ENCODE measurements at regions not wholly inside any gene's neighbourhood (a gene's known extent, or its start where the extent isn't known, plus 50 kb on each side); places are given as distances from the start of the nearest gene placed in this dataset.

- CTCF ChIA-PET: no interaction called here
- Histone ChIP-seq H3K4me3 (no peak overlapping the region), H2AFZ (ENCODE audit: control insufficient read depth, low read depth, low read length) (no peak overlapping the region), H3K27me3 (replicated peaks in 1 of 2; ENCODE audit: control insufficient read depth in 2 of 2, insufficient read depth in 2 of 2, low read length in 1 of 2) (no peaks in the 10 kb centered on the region), H3K9me3 (replicated peaks; ENCODE audit: control insufficient read depth, insufficient read depth, low read length) (no peaks in the 10 kb centered on the region), H3K9ac (ENCODE audit: control insufficient read depth, insufficient read depth, low read length) (no peak overlapping the region), H3K27ac (ENCODE audit: control insufficient read depth, insufficient read depth) (no peak overlapping the region), H3K79me2 (ENCODE audit: control insufficient read depth, insufficient read depth, low read length) (no peaks in the 10 kb centered on the region), H3K36me3 (ENCODE audit: control insufficient read depth in 2 of 2, insufficient read depth in 2 of 2, low read length in 1 of 2) (no peaks in the 10 kb centered on the region), H3K4me1 (ENCODE audit: control insufficient read depth, insufficient read depth, low read length) (no peaks in the 10 kb centered on the region), H4K20me1 (ENCODE audit: control insufficient read depth, insufficient read depth) (no peaks in the 10 kb centered on the region), H3K4me2 (ENCODE audit: control insufficient read depth, insufficient read depth) (no peak overlapping the region)
- ATAC-seq (no peak), DNase-seq (ENCODE audit: low read depth, low spot score) (no peak), FAIRE-seq (no peak)
- RAD21 ChIA-PET (ENCODE audit: unreplicated experiment): no interaction called here
- SMC1A ChIA-PET (ENCODE audit: uncharacterized antibody, unreplicated experiment): no interaction called here
- in situ Hi-C loops (cut with MboI): no loop called here
- TF ChIP-seq POLR2A (IDR thresholded peaks at IDR 0.05; ENCODE audit: low read depth, low read length) (no peak), ZZZ3 (IDR thresholded peaks at IDR 0.05; ENCODE audit: control insufficient read depth, insufficient read length, low read depth) (no peak), ZNF24 (IDR thresholded peaks at IDR 0.05) (no peak), IRF5 (IDR thresholded peaks at IDR 0.05; ENCODE audit: borderline replicate concordance) (no peak), CBX5 (IDR thresholded peaks at IDR 0.05; ENCODE audit: low read depth) (no peak), RAD21 (IDR thresholded peaks at IDR 0.05; ENCODE audit: insufficient read depth, low read depth, low read length) (no peak), NFXL1 (IDR thresholded peaks at IDR 0.05; ENCODE audit: borderline replicate concordance) (no peak), JUND (IDR thresholded peaks at IDR 0.05; ENCODE audit: low read depth, low read length) (no peak), SREBF2 (IDR thresholded peaks at IDR 0.05; ENCODE audit: low read length) (no peak), FOXK2 (IDR thresholded peaks at IDR 0.05) (no peak), PKNOX1 (IDR thresholded peaks at IDR 0.05) (no peak), BCL3 (IDR thresholded peaks at IDR 0.05; ENCODE audit: borderline replicate concordance, insufficient read depth, low read depth, low read length, poor library complexity, severe bottlenecking) (no peak), EZH2 (IDR thresholded peaks at IDR 0.05; ENCODE audit: borderline replicate concordance, control insufficient read depth, low read depth, low read length) (no peak), POLR2AphosphoS2 (IDR thresholded peaks at IDR 0.05; ENCODE audit: low read depth, low read length) (no peak), SUPT20H (IDR thresholded peaks at IDR 0.05; ENCODE audit: borderline replicate concordance, control insufficient read depth, low read depth, low read length) (no peak), GABPA (IDR thresholded peaks at IDR 0.05; ENCODE audit: low read depth) (no peak)
- intact Hi-C loops (cut with micrococcal nuclease; ENCODE audit: unreplicated experiment): no loop called here
- no TSS peak for BruUV-seq (replicated peaks)
- POLR2A ChIA-PET: no interaction called here
Measured at GRCh38 chr13:61725806-61726205, 310.2 kb upstream of the PCDH20 start.
